CD1c-positive myeloid dendritic cell (primary cell): ENCODE measurements at regions not wholly inside any gene's neighbourhood (a gene's known extent, or its start where the extent isn't known, plus 50 kb on each side); places are given as distances from the start of the nearest gene placed in this dataset.

Experiments used
- DNase-seq: peaks from one replicate; pipeline ENCODE4 v3.0.0-alpha.2; 2016; ENCODE audit errors: extremely low spot score

GRCh38 chr22:34992672-34993071, 73.3 kb upstream of the ISX start:
- no peak for DNase-seq

GRCh38 chr22:34993548-34993947, 72.4 kb upstream of the ISX start:
- DNase-seq = no peak

GRCh38 chr22:34997633-34998299, 68.2 kb upstream of the ISX start:
- no peak for DNase-seq

- DNase-seq = no peak
Observed at GRCh38 chr22:34998921-34999320, 67.0 kb upstream of the ISX start.

GRCh38 chr22:35008213-35008612, 57.7 kb upstream of the ISX start:
- no peak for DNase-seq

GRCh38 chr22:35010543-35010942, 55.4 kb upstream of the ISX start:
- DNase-seq = no peak

- DNase-seq = no peak
Observed at GRCh38 chr22:35014812-35015211, 51.1 kb upstream of the ISX start.
